Activated CD8-positive, alpha-beta T cell treated with anti-CD3 and anti-CD28 coated beads for 36 hours (primary cell): ENCODE measurements at regions not wholly inside any gene's neighbourhood (a gene's known extent, or its start where the extent isn't known, plus 50 kb on each side); places are given as distances from the start of the nearest gene placed in this dataset.

ENCODE experiments used
- ATAC-seq: fragments of 200-7000 bp; cut with Tn5 transposase; one replicate; pipeline ENCODE4 v1.10.0; 2021; ENCODE audit warnings: mild to moderate bottlenecking, moderate library complexity
- CTCF ChIA-PET: fragments of 350-600 bp; sonication (Branson Sonifier 250); formaldehyde crosslinking; loops from one replicate; lab custom pipeline; 2021; ENCODE audit warnings: antibody characterized with exemption; lab: Charles Lee
- POLR2A ChIA-PET: fragments of 350-600 bp; sonication (Branson Sonifier 250); formaldehyde crosslinking; loops from one replicate; lab custom pipeline; 2021; ENCODE audit warnings: antibody characterized with exemption; lab: Charles Lee
- DNase-seq: peaks from one replicate; pipeline ENCODE4 v3.0.0-alpha.2; 2020
- H3K27ac Mint-ChIP-seq: one replicate; pipeline ENCODE4 v1.8.0; 2021; ENCODE audit warnings: mild to moderate bottlenecking, mixed read lengths
- H3K27me3 Mint-ChIP-seq: one replicate; pipeline ENCODE4 v1.8.0; 2021; ENCODE audit warnings: mixed read lengths
- H3K36me3 Mint-ChIP-seq: one replicate; pipeline ENCODE4 v1.8.0; 2021; ENCODE audit warnings: low read depth, mixed read lengths
- H3K4me1 Mint-ChIP-seq: one replicate; pipeline ENCODE4 v1.8.0; 2021; ENCODE audit warnings: low read depth, mixed read lengths
- H3K4me3 Mint-ChIP-seq: one replicate; pipeline ENCODE4 v1.8.0; 2021; ENCODE audit warnings: mild to moderate bottlenecking, moderate library complexity, mixed read lengths
- H3K9me3 Mint-ChIP-seq: one replicate; pipeline ENCODE4 v1.8.0; 2021; ENCODE audit warnings: mixed read lengths
- CTCF ChIP-seq: fragments of 200-600 bp; IDR thresholded peaks from one replicate; pipeline ENCODE4 v1.8.0; 2022; ENCODE audit warnings: antibody characterized with exemption, mild to moderate bottlenecking
- intact Hi-C: fragments of 100-400 bp; cut with micrococcal nuclease; formaldehyde crosslinking; loops from one replicate; pipeline ENCODE4 v1.10.0; 2022

GRCh38 chr10:89829262-89829886 is 128.0 kb downstream of the KIF20B start:
- no peak overlapping the region for H3K4me3 Mint-ChIP-seq

DNA sequence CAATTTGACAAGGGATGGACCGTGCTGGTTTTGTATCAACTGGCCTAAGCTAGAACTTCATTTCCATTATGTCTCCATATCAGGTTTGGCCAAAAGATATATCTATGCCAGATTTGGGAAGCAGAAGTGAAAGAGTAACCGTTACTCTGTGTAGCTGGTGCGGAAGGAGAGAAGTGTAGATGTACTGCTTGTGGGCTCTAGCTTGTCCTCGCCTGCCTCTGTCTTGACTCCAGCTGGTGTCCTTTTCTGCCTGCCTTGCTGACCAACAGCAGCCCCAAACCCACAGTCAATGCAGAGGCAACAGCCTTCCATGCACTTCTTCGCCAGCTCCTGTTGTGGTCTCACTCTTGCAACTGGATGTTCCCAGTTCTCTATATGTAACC is 128.5 kb downstream of the KIF20B start:
- Mint-ChIP-seq H3K36me3 (no peaks in the 10 kb centered on the region), H3K9me3 (peaks cover 8% of the 10 kb centered on the region), H3K4me3 (no peak overlapping the region), H3K27me3 (no peaks in the 10 kb centered on the region), H3K27ac (no peak overlapping the region), H3K4me1 (no peaks in the 10 kb centered on the region)
- intact Hi-C loops, result no loop called here
- no peak for TF ChIP-seq CTCF
- POLR2A ChIA-PET, result interaction anchor here (1.9 kb wide), 1 partner anchor 9 kb away, joined by 4 read pairs; no protein-coding TSS in a partner anchor
- CTCF ChIA-PET, result no interaction called here
- no peak for DNase-seq
- ATAC-seq, result no peak

More at GRCh38 chr10:89829262-89829886, 128.0 kb downstream of the KIF20B start:
- H3K36me3 Mint-ChIP-seq, result no peaks in the 10 kb centered on the region
- ATAC-seq (no peak), DNase-seq (no peak)
- H3K27me3 Mint-ChIP-seq, result no peaks in the 10 kb centered on the region
- ChIA-PET CTCF (interaction anchor here (1.0 kb wide), 1 partner anchor 8 kb away, joined by 3 read pairs; no protein-coding TSS in a partner anchor), POLR2A (interaction anchor here (1.9 kb wide), 1 partner anchor 8 kb away, joined by 4 read pairs; no protein-coding TSS in a partner anchor)
- H3K9me3 Mint-ChIP-seq, result peaks cover 8% of the 10 kb centered on the region
- H3K4me1 Mint-ChIP-seq, result no peaks in the 10 kb centered on the region
- no peak for TF ChIP-seq CTCF
- intact Hi-C loops, result no loop called here
- no peak overlapping the region for H3K27ac Mint-ChIP-seq

DNA sequence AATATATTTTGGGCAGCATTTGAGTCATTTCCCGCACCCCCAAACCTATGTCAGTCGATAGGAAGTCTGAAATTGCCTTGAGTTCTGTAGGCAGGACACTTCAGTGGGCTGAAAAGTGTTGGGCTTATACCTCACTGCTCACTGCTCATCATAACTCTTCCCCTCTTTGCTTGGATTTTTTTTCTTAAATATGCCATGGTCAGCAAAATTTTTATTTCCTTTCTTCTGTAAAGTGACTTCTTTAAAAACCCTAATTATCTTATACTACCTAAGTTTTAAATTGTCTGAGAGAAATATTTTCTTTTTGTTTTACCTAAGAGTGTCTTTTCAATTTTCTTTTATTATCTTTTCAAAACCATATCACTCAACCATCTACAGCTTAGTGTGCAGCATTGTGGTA is 129.2 kb downstream of the KIF20B start:
- Mint-ChIP-seq H3K27ac (no peak overlapping the region), H3K4me1 (no peaks in the 10 kb centered on the region), H3K36me3 (no peaks in the 10 kb centered on the region), H3K27me3 (no peaks in the 10 kb centered on the region), H3K9me3 (peaks cover 8% of the 10 kb centered on the region), H3K4me3 (no peak overlapping the region)
- intact Hi-C loops, result no loop called here
- DNase-seq (no peak), ATAC-seq (no peak)
- no peak for TF ChIP-seq CTCF
- ChIA-PET CTCF (no interaction called here), POLR2A (interaction anchor here (1.9 kb wide), 1 partner anchor 9 kb away, joined by 4 read pairs; no protein-coding TSS in a partner anchor)

- no peaks in the 10 kb centered on the region for H3K36me3 Mint-ChIP-seq
- ChIA-PET POLR2A (no interaction called here), CTCF (interaction anchor here (1.0 kb wide), 1 partner anchor 11 kb away, joined by 3 read pairs; no protein-coding TSS in a partner anchor)
- H3K4me3 Mint-ChIP-seq, result peak overlapping the region; percentile 71
- DNase-seq, result no peak
- no peak for ATAC-seq
- H3K27me3 Mint-ChIP-seq, result peaks cover 2% of the 10 kb centered on the region
- intact Hi-C loops, result no loop called here
- peaks cover 8% of the 10 kb centered on the region for H3K9me3 Mint-ChIP-seq
- TF ChIP-seq CTCF, result no peak
- H3K4me1 Mint-ChIP-seq, result peaks cover 6% of the 10 kb centered on the region
- H3K27ac Mint-ChIP-seq, result peak overlapping the region; percentile 49
These were observed 135.4 kb downstream of the KIF20B start for GRCh38 chr10:89836840-89837164.
